ENCODE measurements at regions not wholly inside any gene's neighbourhood (a gene's known extent, or its start where the extent isn't known, plus 50 kb on each side); places are given as distances from the start of the nearest gene placed in this dataset.

- in situ Hi-C loops (cut with MboI; ENCODE audit: low sequenced_read_pairs): no loop called here
- no peaks in the 10 kb centered on the region for H3K36me3 ChIP-seq (replicated peaks)
- no peaks in the 10 kb centered on the region for H3K4me1 ChIP-seq
- H3K9me3 ChIP-seq: no peaks in the 10 kb centered on the region
- DNase-seq (ENCODE audit: low spot score in 2 of 2): no peak
- no peak overlapping the region for H3K4me3 ChIP-seq
- no peaks in the 10 kb centered on the region for H3K27me3 ChIP-seq (ENCODE audit: low read depth)
These were observed 215.3 kb upstream of the GULP1 start for GRCh38 chr2:188076149-188077056.

DNA sequence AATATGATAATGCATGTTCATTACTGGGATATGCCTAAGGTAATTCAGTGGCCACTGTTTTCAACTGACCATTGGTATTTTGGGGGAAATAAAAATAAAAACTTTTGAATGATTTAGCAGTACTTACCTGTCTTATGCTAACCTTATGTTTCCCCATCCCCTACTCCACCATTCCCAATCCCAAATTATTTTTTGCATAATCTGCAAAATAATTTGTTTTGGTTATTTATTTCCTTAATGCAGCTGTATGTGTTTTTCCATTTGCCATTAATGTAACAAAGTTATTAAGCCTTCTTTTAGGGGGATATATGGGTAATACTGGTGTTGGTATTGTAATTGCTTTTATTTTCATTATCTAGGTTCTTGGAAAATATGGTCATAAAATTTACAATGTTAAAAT, 213.9 kb upstream of the GULP1 start:
- in situ Hi-C loops (cut with MboI; ENCODE audit: low sequenced_read_pairs): no loop called here
- Histone ChIP-seq H3K36me3 (replicated peaks) (no peaks in the 10 kb centered on the region), H3K4me1 (no peaks in the 10 kb centered on the region), H3K27me3 (ENCODE audit: low read depth) (no peaks in the 10 kb centered on the region), H3K4me3 (no peak overlapping the region), H3K9me3 (no peaks in the 10 kb centered on the region)
- DNase-seq (ENCODE audit: low spot score in 2 of 2): no peak

GRCh38 chr2:188078534-188078933, 213.1 kb upstream of the GULP1 start:
- Histone ChIP-seq H3K4me3 (no peak overlapping the region), H3K27me3 (ENCODE audit: low read depth) (no peaks in the 10 kb centered on the region), H3K36me3 (replicated peaks) (no peaks in the 10 kb centered on the region), H3K9me3 (no peaks in the 10 kb centered on the region), H3K4me1 (no peaks in the 10 kb centered on the region)
- in situ Hi-C loops (cut with MboI; ENCODE audit: low sequenced_read_pairs): no loop called here
- DNase-seq (ENCODE audit: low spot score in 2 of 2): no peak

DNA sequence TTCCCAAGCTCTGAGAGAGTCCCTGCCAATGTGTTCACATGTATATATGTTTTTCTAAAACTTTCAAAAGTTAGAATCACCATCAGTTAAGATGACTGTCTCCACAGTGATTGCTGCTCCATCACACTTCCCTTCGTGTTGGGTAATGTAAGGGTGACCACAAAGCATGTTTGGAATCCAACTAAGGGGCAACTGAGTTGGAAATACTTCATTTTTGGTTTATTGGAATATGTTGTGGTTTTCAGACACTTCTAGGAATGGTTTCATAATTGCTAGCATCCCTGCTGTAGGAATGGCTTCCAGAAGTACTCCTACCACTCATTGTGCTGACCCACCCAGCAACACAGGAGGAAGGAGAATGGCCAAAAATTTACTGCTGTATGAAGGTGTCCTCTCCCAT, 212.5 kb upstream of the GULP1 start:
- in situ Hi-C loops (cut with MboI; ENCODE audit: low sequenced_read_pairs): no loop called here

DNA sequence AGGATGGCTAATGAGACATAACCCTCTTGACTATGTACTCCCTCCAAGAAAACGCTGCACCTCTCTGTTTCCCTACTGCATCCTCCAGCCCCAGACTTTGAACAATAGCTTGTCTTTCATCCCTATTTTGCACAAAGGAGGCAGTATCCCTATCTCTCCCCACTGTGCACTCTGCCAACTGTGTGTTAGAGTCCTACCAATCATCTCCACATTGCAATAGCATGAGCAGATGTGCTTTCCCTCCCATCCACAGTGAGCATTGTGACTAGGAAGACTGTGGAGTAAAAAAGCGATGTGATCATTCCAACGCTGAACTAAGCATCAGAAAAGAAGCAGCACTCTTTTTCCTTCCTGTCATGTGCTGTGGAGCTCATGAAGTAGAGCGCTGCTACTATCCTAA, 206.3 kb upstream of the GULP1 start:
- Histone ChIP-seq H3K4me3 (no peak overlapping the region), H3K9me3 (no peaks in the 10 kb centered on the region), H3K27me3 (ENCODE audit: low read depth) (no peaks in the 10 kb centered on the region), H3K36me3 (replicated peaks) (no peaks in the 10 kb centered on the region), H3K4me1 (no peaks in the 10 kb centered on the region)
- no peak for DNase-seq (ENCODE audit: low spot score in 2 of 2)
- in situ Hi-C loops (cut with MboI; ENCODE audit: low sequenced_read_pairs): no loop called here

More for the DNA sequence above, 212.5 kb upstream of the GULP1 start:
- no peak for DNase-seq (ENCODE audit: low spot score in 2 of 2)
- Histone ChIP-seq H3K4me3 (no peak overlapping the region), H3K9me3 (no peaks in the 10 kb centered on the region), H3K36me3 (replicated peaks) (no peaks in the 10 kb centered on the region), H3K27me3 (ENCODE audit: low read depth) (no peaks in the 10 kb centered on the region), H3K4me1 (no peaks in the 10 kb centered on the region)

- Histone ChIP-seq H3K27me3 (ENCODE audit: low read depth) (no peaks in the 10 kb centered on the region), H3K36me3 (replicated peaks) (no peaks in the 10 kb centered on the region), H3K4me1 (no peaks in the 10 kb centered on the region), H3K4me3 (no peak overlapping the region), H3K9me3 (no peaks in the 10 kb centered on the region)
- no peak for DNase-seq (ENCODE audit: low spot score in 2 of 2)
- in situ Hi-C loops (cut with MboI; ENCODE audit: low sequenced_read_pairs): no loop called here
These were observed 201.8 kb upstream of the GULP1 start for GRCh38 chr2:188089901-188090300.

DNA sequence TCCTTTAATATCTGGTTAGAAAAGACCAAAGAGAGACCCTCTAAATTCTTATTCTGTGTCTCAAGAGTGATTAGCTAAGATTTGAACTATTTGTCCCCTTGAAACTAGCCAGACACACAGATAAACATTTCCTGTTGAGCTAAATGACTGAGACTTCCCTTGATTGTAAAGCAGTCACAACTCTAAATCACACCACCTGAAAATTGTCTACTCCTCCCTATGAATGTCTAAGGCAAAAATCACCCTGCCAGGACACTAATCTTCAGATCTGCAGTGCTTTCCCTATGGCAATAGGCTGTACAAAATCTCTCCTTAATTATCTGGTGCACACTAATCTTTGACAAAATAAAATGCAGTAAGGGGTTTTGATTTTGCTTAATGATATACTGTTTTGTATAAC, 200.5 kb upstream of the GULP1 start:
- in situ Hi-C loops (cut with MboI; ENCODE audit: low sequenced_read_pairs): no loop called here
- DNase-seq (ENCODE audit: low spot score in 2 of 2): no peak
- Histone ChIP-seq H3K4me3 (no peak overlapping the region), H3K4me1 (no peaks in the 10 kb centered on the region), H3K9me3 (no peaks in the 10 kb centered on the region), H3K27me3 (ENCODE audit: low read depth) (no peaks in the 10 kb centered on the region), H3K36me3 (replicated peaks) (no peaks in the 10 kb centered on the region)

- DNase-seq (ENCODE audit: low spot score in 2 of 2): no peak
- no peak overlapping the region for H3K4me3 ChIP-seq
- in situ Hi-C loops (cut with MboI; ENCODE audit: low sequenced_read_pairs): no loop called here
These were observed 198.9 kb upstream of the GULP1 start for GRCh38 chr2:188092734-188093133.

DNA sequence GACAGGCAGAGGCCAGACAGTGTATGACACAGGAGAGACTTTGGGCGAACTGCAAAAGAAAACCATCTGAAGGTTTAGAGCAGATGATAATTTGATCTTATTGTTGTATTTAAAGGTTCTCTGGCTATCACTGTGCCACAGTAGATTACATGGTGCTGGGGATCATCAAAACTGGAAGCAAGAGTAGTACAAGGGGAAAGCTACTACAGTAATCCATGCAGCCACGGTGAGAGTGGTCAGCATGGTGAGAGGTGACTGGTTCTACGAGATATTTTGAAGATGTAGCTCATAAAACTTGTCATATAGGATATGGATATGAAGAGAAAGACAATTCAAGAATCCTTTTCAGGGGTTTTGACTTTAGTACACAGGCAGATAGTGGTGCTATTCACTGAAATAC, 194.8 kb upstream of the GULP1 start:
- no peaks in the 10 kb centered on the region for H3K36me3 ChIP-seq (replicated peaks)
- no peaks in the 10 kb centered on the region for H3K9me3 ChIP-seq
- in situ Hi-C loops (cut with MboI; ENCODE audit: low sequenced_read_pairs): no loop called here
- H3K4me3 ChIP-seq: no peak overlapping the region
- DNase-seq (ENCODE audit: low spot score in 2 of 2): no peak
- no peaks in the 10 kb centered on the region for H3K4me1 ChIP-seq
- H3K27me3 ChIP-seq (ENCODE audit: low read depth): no peaks in the 10 kb centered on the region

More at GRCh38 chr2:188092734-188093133, 198.9 kb upstream of the GULP1 start:
- H3K27me3 ChIP-seq (ENCODE audit: low read depth): no peaks in the 10 kb centered on the region
- no peaks in the 10 kb centered on the region for H3K4me1 ChIP-seq
- H3K9me3 ChIP-seq: no peaks in the 10 kb centered on the region
- no peaks in the 10 kb centered on the region for H3K36me3 ChIP-seq (replicated peaks)

- Histone ChIP-seq H3K9me3 (no peaks in the 10 kb centered on the region), H3K27me3 (ENCODE audit: low read depth) (no peaks in the 10 kb centered on the region), H3K4me1 (no peaks in the 10 kb centered on the region), H3K4me3 (no peak overlapping the region), H3K36me3 (replicated peaks) (no peaks in the 10 kb centered on the region)
- in situ Hi-C loops (cut with MboI; ENCODE audit: low sequenced_read_pairs): no loop called here
- no peak for DNase-seq (ENCODE audit: low spot score in 2 of 2)
These were observed 188.8 kb upstream of the GULP1 start for GRCh38 chr2:188102881-188103280.

GRCh38 chr2:188114014-188114413, 177.7 kb upstream of the GULP1 start:
- Histone ChIP-seq H3K27me3 (ENCODE audit: low read depth) (no peaks in the 10 kb centered on the region), H3K4me3 (no peak overlapping the region), H3K4me1 (no peaks in the 10 kb centered on the region), H3K36me3 (replicated peaks) (no peaks in the 10 kb centered on the region), H3K9me3 (no peaks in the 10 kb centered on the region)
- in situ Hi-C loops (cut with MboI; ENCODE audit: low sequenced_read_pairs): no loop called here
- no peak for DNase-seq (ENCODE audit: low spot score in 2 of 2)

DNA sequence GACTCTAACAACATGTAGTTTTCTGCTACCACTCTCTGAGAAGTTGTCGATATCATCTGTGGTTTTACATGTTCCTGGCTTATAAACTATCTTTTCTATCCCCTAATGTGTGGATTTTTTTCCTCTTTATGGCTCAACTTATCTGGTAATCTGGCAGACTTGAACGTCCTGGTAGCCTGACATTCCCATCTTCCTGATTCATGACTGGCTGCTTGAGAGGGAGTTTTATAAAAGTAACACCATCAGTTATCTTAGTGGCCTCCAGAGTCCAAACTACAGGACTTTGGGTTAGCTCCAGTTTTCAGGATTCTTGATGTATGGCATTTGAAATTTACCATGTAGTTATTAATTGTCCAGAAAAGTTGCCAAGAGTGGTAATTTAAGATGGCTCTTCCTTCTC, 174.0 kb upstream of the GULP1 start:
- H3K4me1 ChIP-seq: no peaks in the 10 kb centered on the region
- H3K27me3 ChIP-seq (ENCODE audit: low read depth): no peaks in the 10 kb centered on the region
- in situ Hi-C loops (cut with MboI; ENCODE audit: low sequenced_read_pairs): no loop called here
- H3K9me3 ChIP-seq: no peaks in the 10 kb centered on the region
- no peak overlapping the region for H3K4me3 ChIP-seq
- no peak for DNase-seq (ENCODE audit: low spot score in 2 of 2)
- H3K36me3 ChIP-seq (replicated peaks): no peaks in the 10 kb centered on the region

GRCh38 chr2:188118431-188118830, 173.2 kb upstream of the GULP1 start:
- DNase-seq (ENCODE audit: low spot score in 2 of 2): no peak
- Histone ChIP-seq H3K9me3 (no peaks in the 10 kb centered on the region), H3K27me3 (ENCODE audit: low read depth) (no peaks in the 10 kb centered on the region), H3K4me1 (no peaks in the 10 kb centered on the region), H3K36me3 (replicated peaks) (no peaks in the 10 kb centered on the region), H3K4me3 (no peak overlapping the region)
- in situ Hi-C loops (cut with MboI; ENCODE audit: low sequenced_read_pairs): no loop called here

DNA sequence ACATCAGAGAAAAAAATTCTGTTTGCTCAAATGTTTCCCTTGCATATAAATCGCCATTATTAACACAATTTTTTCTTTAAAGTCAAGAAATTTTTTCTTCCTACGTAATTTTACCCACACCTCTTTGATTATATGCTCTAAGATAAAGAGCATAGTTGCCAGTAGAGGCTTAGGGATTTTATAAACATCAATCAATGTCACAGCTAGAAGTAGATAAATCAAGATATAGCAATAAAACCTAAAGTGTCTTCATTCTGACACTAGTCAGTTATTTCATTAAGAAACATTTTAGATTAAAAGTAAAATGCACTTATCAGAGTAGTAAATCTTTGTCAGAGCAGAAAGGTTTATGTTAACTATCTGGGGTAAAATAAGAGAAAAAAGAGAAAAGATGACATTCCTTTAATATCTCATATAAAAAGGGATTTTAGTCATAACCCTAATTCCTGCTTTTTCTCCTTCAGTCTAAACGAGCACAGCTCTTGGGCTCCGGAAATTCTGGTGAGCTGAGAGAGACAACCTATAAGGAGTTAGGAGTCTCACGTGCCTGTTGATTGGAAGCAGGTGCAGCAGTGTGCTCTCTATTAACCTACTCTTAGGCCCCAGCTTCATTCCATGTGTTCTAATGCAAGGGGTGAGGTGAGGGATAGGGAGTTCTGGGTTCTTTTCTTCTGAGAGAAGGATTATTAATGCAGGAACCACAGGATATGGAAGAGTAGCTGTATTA, 172.4 kb upstream of the GULP1 start:
- no peak overlapping the region for H3K4me3 ChIP-seq
- H3K36me3 ChIP-seq (replicated peaks): no peaks in the 10 kb centered on the region
- in situ Hi-C loops (cut with MboI; ENCODE audit: low sequenced_read_pairs): no loop called here
- no peaks in the 10 kb centered on the region for H3K27me3 ChIP-seq (ENCODE audit: low read depth)
- DNase-seq (ENCODE audit: low spot score in 2 of 2): no peak
- no peaks in the 10 kb centered on the region for H3K9me3 ChIP-seq
- H3K4me1 ChIP-seq: no peaks in the 10 kb centered on the region
